A673 (cell line): ENCODE measurements at regions not wholly inside any gene's neighbourhood (a gene's known extent, or its start where the extent isn't known, plus 50 kb on each side); places are given as distances from the start of the nearest gene placed in this dataset.

Experiments
- CTCF ChIP-seq: fragments of 300-800, 200-600 bp; sonication (generic); conservative IDR thresholded peaks from 2 replicates; pipeline ENCODE4 v1.5.1; 2017; ENCODE audit warnings: low read depth, mild to moderate bottlenecking, antibody characterized with exemption, low read length, moderate library complexity, mixed read lengths
- EZH2 ChIP-seq: fragments of 200-600 bp; sonication (generic); IDR thresholded peaks from 2 replicates; pipeline ENCODE4 v1.6.1; 2017; ENCODE audit warnings: borderline replicate concordance, low read depth, mild to moderate bottlenecking, mixed read lengths, antibody characterized with exemption, low read length; ENCODE audit not compliant: poor library complexity, severe bottlenecking

GRCh38 chr16:73230651-73231050, 182.7 kb upstream of the ZFHX3 start:
- TF ChIP-seq CTCF = no peak
- TF ChIP-seq EZH2 = no peak
